NCI-H2081 (cell line): ENCODE measurements at regions not wholly inside any gene's neighbourhood (a gene's known extent, or its start where the extent isn't known, plus 50 kb on each side); places are given as distances from the start of the nearest gene placed in this dataset.
"Not testable (repeated sequence)": the region's sequence is repeated elsewhere in the genome, so short reads cannot be mapped to it uniquely, and the experiment has no call there.

Experiments used
- DNase-seq, 2 experiments: peaks; one replicate each; lab custom pipeline; 2025; lab: John Stamatoyannopoulos, UW

GRCh38 chr6:6724539-6725467 lies 136.3 kb downstream of the LY86 start:
- DNase-seq, result peak; percentile 56 to 61

- no peak for DNase-seq
Measured at GRCh38 chr6:6725468-6726209, 137.1 kb downstream of the LY86 start.

- no peak for DNase-seq
Measured at GRCh38 chr6:6728169-6728941, 139.8 kb downstream of the LY86 start.

GRCh38 chr6:6729971-6730370 lies 141.5 kb downstream of the LY86 start:
- no peak for DNase-seq

- no peak for DNase-seq
Measured at GRCh38 chr6:6730831-6731230, 142.3 kb downstream of the LY86 start.

- no peak for DNase-seq
Measured at GRCh38 chr6:6734479-6735465, 146.3 kb downstream of the LY86 start.

- DNase-seq, result no peak
Measured at GRCh38 chr6:6736791-6737654, 148.5 kb downstream of the LY86 start.

- no peak for DNase-seq
Measured at GRCh38 chr6:6737671-6738070, 149.2 kb downstream of the LY86 start.

GRCh38 chr6:6738108-6738507 lies 149.6 kb downstream of the LY86 start:
- no peak for DNase-seq

GRCh38 chr6:6738922-6739716 lies 150.6 kb downstream of the LY86 start:
- no peak for DNase-seq

- no peak for DNase-seq
Measured at GRCh38 chr6:6740595-6740994, 152.1 kb downstream of the LY86 start.

- no peak for DNase-seq
Measured at GRCh38 chr6:6741264-6741663, 152.7 kb downstream of the LY86 start.

GRCh38 chr6:6742535-6742934 lies 154.0 kb downstream of the LY86 start:
- DNase-seq, result no peak

- no peak for DNase-seq
Measured at GRCh38 chr6:6744551-6744950, 156.0 kb downstream of the LY86 start.

GRCh38 chr6:6745637-6746332 lies 157.3 kb downstream of the LY86 start:
- DNase-seq, result not testable (repeated sequence)

- no peak for DNase-seq
Measured at GRCh38 chr6:6746333-6746969, 157.9 kb downstream of the LY86 start.

- no peak for DNase-seq
Measured at GRCh38 chr6:6746970-6747338, 158.4 kb downstream of the LY86 start.

GRCh38 chr6:6747371-6747770 lies 158.9 kb downstream of the LY86 start:
- DNase-seq, result no peak
